Gastrocnemius medialis (tissue), 4 donors: ENCODE measurements at regions not wholly inside any gene's neighbourhood (a gene's known extent, or its start where the extent isn't known, plus 50 kb on each side); places are given as distances from the start of the nearest gene placed in this dataset.

Experiments
- POLR2A ChIP-seq, 2 donors: fragments of 450-650 bp; IDR thresholded peaks; one replicate each; pipeline ENCODE4 v1.6.1; 2017; ENCODE audit warnings: antibody characterized with exemption in 2 of 2, mild to moderate bottlenecking in 2 of 2, moderate library complexity in 2 of 2
- TF ChIP-seq, protein P1 (sequence below), 5 experiments: fragments of 450-650 bp in 3 of 5; fragments of 200-600 bp in 2 of 5; sonication (generic) in 2 of 5; IDR thresholded peaks in 4 of 5; conservative IDR thresholded peaks in 1 of 5; 1 replicate in 4 of 5; 2 replicates in 1 of 5; pipeline ENCODE4 v1.5.1; 2016 to 2019; ENCODE audit warnings: antibody characterized with exemption in 5 of 5, mild to moderate bottlenecking in 3 of 5, moderate library complexity in 3 of 5

DNA sequence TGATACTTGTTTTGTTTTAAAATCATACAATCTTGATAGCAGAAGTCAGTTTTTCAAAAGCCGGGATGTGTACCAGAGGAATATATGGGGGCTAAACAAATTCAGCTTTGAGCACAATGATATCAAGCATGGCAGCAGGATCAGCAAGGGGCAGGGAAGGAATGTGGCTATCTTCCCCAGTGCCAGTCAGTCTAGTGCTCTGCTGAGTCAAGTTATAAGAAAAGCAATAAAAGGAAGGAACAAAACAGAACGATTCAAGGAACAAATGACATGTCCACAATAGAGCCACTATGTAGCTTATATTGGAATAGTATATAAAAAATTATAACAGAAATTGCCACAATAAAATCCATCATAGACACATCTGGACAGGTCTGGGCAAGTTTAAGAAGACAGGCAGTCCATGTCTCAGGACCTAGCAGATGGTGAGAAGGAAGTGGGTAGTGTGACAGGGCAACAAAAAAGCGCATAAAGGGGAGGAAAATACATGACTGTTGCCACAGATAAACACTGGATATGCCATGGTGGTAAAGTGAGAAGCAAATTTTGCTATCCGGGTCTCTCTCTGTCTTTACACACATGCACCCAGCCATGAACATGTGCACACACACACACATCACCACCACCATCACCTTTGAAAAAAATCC, 518.2 kb upstream of the HTR2C start:
- TF ChIP-seq, protein P1, sequence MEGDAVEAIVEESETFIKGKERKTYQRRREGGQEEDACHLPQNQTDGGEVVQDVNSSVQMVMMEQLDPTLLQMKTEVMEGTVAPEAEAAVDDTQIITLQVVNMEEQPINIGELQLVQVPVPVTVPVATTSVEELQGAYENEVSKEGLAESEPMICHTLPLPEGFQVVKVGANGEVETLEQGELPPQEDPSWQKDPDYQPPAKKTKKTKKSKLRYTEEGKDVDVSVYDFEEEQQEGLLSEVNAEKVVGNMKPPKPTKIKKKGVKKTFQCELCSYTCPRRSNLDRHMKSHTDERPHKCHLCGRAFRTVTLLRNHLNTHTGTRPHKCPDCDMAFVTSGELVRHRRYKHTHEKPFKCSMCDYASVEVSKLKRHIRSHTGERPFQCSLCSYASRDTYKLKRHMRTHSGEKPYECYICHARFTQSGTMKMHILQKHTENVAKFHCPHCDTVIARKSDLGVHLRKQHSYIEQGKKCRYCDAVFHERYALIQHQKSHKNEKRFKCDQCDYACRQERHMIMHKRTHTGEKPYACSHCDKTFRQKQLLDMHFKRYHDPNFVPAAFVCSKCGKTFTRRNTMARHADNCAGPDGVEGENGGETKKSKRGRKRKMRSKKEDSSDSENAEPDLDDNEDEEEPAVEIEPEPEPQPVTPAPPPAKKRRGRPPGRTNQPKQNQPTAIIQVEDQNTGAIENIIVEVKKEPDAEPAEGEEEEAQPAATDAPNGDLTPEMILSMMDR (IDR thresholded peaks at IDR 0.05 in 4 of 5, conservative IDR thresholded peaks at IDR 0.05 in 1 of 5) = no peak
- TF ChIP-seq POLR2A (IDR thresholded peaks at IDR 0.05) = no peak
